ENCODE measurements at regions not wholly inside any gene's neighbourhood (a gene's known extent, or its start where the extent isn't known, plus 50 kb on each side); places are given as distances from the start of the nearest gene placed in this dataset.

GRCh38 chr2:67927501-67927900 is 135.3 kb downstream of the C1D start:
- Mint-ChIP-seq H3K27me3 (peaks cover 6% of the 10 kb centered on the region), H3K9me3 (no peaks in the 10 kb centered on the region), H3K36me3 (ENCODE audit: low read depth) (no peaks in the 10 kb centered on the region), H3K27ac (no peak overlapping the region), H3K4me3 (no peak overlapping the region), H3K4me1 (ENCODE audit: low read depth) (no peaks in the 10 kb centered on the region)
- CTCF ChIA-PET: no interaction called here
- POLR2A ChIA-PET: no interaction called here
- intact Hi-C loops (cut with micrococcal nuclease): no loop called here
- no peak for DNase-seq
- TF ChIP-seq CTCF (IDR thresholded peaks at IDR 0.05): no peak
- ATAC-seq: no peak

DNA sequence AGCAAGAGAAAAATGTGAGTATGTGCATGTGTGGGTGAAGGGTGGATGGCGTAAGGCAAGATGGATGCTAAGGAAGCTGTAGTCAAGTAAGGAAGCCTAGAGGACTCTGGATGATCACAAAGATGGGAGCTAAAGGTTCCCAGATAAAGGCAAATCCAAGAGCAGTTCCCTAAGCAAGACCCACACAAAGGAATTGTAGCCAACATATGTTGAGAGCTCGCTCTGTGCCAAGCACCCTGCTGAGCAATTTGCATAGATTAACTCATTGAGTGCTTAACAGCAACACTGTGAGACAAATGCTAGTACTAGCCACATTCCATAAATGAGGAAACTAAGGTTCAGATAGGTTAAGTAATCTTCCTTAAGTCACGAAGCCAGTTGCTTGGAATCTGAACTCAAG is 132.6 kb downstream of the C1D start:
- H3K27me3 Mint-ChIP-seq: peaks cover 4% of the 10 kb centered on the region
- H3K4me3 Mint-ChIP-seq: no peak overlapping the region
- ChIA-PET POLR2A (no interaction called here), CTCF (no interaction called here)
- DNase-seq (no peak), ATAC-seq (no peak)
- no peaks in the 10 kb centered on the region for H3K36me3 Mint-ChIP-seq (ENCODE audit: low read depth)
- H3K27ac Mint-ChIP-seq: no peak overlapping the region
- H3K9me3 Mint-ChIP-seq: no peaks in the 10 kb centered on the region
- no peak for TF ChIP-seq CTCF (IDR thresholded peaks at IDR 0.05)
- no peaks in the 10 kb centered on the region for H3K4me1 Mint-ChIP-seq (ENCODE audit: low read depth)
- intact Hi-C loops (cut with micrococcal nuclease): no loop called here

GRCh38 chr2:67936969-67937368 is 125.8 kb downstream of the C1D start:
- no peak overlapping the region for H3K27ac Mint-ChIP-seq
- ChIA-PET POLR2A (no interaction called here), CTCF (no interaction called here)
- H3K27me3 Mint-ChIP-seq: peaks cover 3% of the 10 kb centered on the region
- ATAC-seq: no peak
- no peak for TF ChIP-seq CTCF (IDR thresholded peaks at IDR 0.05)
- H3K4me3 Mint-ChIP-seq: no peak overlapping the region
- no peaks in the 10 kb centered on the region for H3K9me3 Mint-ChIP-seq
- DNase-seq: no peak
- intact Hi-C loops (cut with micrococcal nuclease): no loop called here
- H3K36me3 Mint-ChIP-seq (ENCODE audit: low read depth): no peaks in the 10 kb centered on the region
- H3K4me1 Mint-ChIP-seq (ENCODE audit: low read depth): no peaks in the 10 kb centered on the region

DNA sequence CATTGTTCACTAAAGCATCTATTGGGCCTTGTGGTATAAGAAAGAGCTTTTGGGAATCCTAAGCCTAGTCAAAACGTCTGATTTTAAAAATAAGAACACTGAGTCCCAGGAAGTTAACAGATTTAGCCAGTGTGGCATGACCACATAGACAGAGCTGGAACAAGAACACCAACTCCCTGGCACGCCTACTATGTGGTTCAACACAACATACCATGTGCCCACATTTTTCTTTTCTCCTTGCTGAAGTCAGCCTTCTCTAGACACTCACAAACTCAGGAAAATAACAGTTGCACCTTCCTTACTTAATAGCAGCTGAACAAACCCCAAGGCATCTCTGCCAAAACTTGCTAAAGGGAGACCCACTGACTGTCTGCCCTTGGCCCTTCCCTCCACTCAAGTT is 124.8 kb downstream of the C1D start:
- ATAC-seq (no peak), DNase-seq (no peak)
- no peak overlapping the region for H3K27ac Mint-ChIP-seq
- H3K9me3 Mint-ChIP-seq: peaks cover 5% of the 10 kb centered on the region
- no peak for TF ChIP-seq CTCF (IDR thresholded peaks at IDR 0.05)
- intact Hi-C loops (cut with micrococcal nuclease): no loop called here
- no peaks in the 10 kb centered on the region for H3K36me3 Mint-ChIP-seq (ENCODE audit: low read depth)
- no peak overlapping the region for H3K4me3 Mint-ChIP-seq
- H3K4me1 Mint-ChIP-seq (ENCODE audit: low read depth): no peaks in the 10 kb centered on the region
- peaks cover 9% of the 10 kb centered on the region for H3K27me3 Mint-ChIP-seq
- POLR2A ChIA-PET: no interaction called here
- CTCF ChIA-PET: no interaction called here

DNA sequence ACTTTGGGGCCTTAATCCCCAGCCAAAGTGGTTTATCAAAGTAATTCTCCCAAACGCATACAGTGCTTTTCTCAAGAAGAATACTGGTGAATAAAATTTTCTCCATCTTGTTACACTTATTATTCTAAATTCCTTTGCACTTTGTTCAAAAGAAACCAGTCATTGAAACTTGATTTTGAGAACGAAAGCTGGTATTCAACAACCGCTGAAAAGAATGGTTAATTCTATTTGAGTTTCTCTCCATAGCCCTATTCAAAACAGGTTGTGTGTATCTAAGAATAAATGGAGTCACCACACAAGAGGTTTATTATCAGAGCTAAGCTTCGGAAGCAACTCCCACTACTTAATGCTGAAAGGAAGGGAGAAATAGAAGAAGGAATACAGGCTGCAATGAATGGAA is 117.7 kb downstream of the C1D start:
- H3K27me3 Mint-ChIP-seq: peaks cover 12% of the 10 kb centered on the region
- H3K4me3 Mint-ChIP-seq: no peak overlapping the region
- DNase-seq (no peak), ATAC-seq (no peak)
- H3K4me1 Mint-ChIP-seq (ENCODE audit: low read depth): peaks cover 12% of the 10 kb centered on the region
- no peak for TF ChIP-seq CTCF (IDR thresholded peaks at IDR 0.05)
- no peaks in the 10 kb centered on the region for H3K36me3 Mint-ChIP-seq (ENCODE audit: low read depth)
- ChIA-PET POLR2A (no interaction called here), CTCF (interaction anchor here (1.4 kb wide), 1 partner anchor 86 kb away, joined by 4 read pairs; no protein-coding TSS in a partner anchor)
- H3K27ac Mint-ChIP-seq: no peak overlapping the region
- intact Hi-C loops (cut with micrococcal nuclease): no loop called here
- peaks cover 9% of the 10 kb centered on the region for H3K9me3 Mint-ChIP-seq
